Renal cortical epithelial cell (primary cell): ENCODE measurements at regions not wholly inside any gene's neighbourhood (a gene's known extent, or its start where the extent isn't known, plus 50 kb on each side); places are given as distances from the start of the nearest gene placed in this dataset.

Experiments
- DNase-seq: peaks from one replicate; pipeline ENCODE4 v3.0.0-alpha.2; 2011; ENCODE audit warnings: low read depth

DNA sequence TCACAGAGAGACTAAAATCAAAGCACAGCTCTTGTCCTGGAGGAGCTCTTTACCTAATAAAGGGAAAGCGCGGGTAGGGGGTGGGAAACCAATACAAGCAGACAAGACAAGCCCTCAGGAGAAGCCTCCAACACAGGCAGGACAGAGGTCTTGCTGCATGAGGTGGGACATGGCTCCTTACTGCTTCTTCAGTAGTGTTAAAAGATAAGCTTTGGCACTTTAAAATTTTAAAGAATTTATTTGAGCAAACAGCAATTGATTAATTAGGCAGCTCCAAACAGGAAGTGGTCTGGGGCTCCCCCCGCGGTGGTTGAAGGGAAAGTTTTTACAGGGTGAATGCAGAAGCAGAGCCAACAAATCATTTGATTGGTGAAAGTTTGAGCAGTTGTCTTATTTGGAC is 50.3 kb upstream of the MACC1 start:
- no peak for DNase-seq

DNA sequence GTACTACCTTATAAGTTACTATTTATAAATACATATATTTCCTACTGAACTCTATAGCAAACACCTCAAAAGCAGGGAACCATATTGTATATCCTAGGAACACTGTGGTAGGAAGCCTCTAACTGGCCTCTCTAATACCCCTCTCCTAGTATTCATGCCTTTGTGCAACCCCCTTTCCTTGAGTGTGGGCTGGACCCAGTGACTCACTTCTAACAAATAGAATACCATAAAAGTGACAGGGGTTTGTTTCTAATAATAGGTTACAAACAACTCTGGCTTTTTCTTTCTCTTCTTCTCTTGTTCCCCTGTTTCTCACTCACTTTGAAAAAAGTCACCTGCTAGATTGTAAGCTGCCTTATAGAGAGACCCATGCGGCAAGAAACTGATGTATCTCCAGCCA is 51.6 kb upstream of the MACC1 start:
- DNase-seq = peak; percentile 67

DNA sequence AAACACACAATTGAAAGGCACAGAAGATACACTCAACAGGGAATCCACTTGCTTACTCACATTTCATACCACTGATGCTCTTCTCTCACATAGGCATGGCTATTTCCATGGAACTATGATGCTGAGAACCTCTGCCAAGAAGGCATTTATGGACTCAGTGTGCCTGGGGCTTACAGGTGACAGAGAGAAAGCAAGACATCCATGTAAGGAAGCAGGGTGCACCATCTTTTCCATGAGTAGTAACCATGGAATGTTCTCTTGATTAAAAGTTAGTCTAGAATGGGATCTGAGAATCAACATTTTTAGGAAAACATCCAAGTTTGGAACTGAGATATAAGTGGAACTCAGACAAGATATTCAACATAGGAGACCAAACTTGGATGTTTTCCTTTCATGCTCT is 52.5 kb upstream of the MACC1 start:
- DNase-seq = peak; percentile 38

DNA sequence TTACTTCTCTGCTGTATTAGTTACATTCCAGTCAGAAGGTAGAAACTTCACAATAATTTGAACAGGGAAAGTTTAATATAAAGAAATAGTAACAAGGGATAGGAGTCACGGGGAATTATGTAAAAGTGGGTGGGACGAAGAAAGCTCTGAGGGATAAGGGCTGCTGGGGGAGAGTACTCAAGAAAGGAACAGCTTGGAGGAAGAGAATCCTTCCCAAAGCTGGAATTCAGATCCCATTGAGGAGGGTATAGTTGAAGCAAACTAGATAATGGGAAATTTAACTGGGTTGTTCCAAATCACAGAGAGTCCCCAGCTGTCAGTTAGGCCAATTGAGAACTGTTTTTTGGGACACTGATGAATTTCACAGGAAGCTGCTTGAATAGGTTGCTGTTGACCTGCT is 53.2 kb upstream of the MACC1 start:
- DNase-seq = no peak

DNA sequence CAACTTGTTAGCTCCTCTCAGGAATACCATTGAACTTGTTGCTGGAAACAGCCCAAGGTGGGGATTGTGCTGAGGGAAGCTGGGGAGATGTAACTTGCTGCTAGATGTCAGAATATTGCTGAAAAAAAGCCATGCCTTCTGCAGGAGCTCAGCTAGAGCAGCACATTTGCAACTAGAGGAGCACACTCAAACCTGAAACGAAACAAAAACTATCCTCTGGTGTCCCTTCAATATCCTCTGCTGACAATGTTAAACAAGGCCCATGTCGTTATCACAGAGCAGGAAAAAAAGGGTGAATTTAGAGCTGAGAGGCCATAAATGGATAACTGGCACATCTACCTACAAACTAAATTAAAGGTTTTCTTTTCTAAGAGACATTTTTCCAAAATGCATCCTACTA is 53.7 kb upstream of the MACC1 start:
- no peak for DNase-seq

DNA sequence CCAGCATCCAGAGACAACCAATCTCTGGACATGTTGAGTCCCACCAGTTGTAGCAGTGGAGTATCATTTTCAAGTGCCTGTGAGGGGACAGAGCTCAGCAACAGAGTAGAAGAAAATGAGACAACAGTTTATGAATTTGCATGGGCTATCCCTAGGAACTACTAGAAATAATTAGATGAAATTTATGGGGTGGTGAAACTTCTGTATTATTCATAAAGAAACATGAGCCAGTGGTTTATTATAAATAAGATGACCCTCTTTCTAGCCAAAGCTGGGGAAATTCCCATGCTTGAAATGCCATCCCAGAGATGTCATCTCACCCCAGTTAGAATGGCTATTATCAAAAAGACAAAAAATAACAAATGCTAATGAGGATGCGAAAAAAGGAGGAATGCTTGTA is 55.1 kb upstream of the ITGB8 start:
- no peak for DNase-seq

DNA sequence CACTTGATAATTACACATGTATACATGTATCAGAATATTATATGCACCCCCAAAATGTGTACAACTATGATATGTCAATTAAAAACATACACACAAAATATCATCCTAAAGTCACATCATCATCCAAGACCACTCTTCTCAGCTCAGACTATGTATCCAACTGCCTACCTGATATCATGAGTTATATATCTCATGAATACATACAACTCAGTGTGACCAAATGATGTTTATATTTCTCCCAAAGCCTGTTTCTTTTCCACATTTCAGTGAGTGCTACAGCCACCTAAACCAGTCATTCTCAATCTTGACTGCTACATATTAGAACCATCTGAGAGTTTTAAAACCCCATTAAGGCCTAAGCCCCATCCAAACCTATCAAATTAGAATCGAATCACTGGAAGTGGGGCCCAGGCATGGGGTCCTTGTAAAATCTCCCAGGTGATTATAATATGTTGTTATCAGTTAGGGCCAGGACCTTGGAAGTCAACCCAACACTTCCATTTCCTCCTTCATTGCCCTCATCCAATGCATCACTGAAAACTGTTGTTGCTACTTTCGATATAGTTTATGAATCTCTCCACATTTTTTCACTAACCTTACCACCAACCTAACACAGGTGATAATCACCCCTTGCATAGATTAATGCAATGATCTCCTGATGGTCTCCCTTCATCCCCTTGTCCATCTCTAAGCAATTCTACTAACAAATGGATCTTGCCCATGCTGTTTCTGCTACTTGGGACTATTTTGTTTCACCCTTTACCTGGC is 53.8 kb upstream of the ITGB8 start:
- DNase-seq = no peak

DNA sequence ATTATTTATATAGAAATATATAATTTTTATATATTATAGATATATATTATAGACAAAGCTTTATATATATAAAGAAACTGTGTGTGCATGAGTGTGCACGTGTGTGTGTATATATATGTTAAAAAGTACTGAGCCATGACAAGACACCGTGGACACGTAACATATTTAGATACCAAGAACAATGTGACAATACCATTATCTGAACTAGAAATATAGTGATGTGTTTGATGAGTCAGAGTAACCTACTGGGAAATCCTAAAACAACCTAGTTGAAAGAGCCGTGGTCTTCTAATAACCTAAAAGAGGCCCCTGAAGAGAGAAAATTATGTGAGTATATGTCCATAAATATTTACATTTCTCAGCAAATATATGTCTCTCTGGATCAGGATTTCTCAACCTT is 50.7 kb upstream of the ITGB8 start:
- DNase-seq = no peak

DNA sequence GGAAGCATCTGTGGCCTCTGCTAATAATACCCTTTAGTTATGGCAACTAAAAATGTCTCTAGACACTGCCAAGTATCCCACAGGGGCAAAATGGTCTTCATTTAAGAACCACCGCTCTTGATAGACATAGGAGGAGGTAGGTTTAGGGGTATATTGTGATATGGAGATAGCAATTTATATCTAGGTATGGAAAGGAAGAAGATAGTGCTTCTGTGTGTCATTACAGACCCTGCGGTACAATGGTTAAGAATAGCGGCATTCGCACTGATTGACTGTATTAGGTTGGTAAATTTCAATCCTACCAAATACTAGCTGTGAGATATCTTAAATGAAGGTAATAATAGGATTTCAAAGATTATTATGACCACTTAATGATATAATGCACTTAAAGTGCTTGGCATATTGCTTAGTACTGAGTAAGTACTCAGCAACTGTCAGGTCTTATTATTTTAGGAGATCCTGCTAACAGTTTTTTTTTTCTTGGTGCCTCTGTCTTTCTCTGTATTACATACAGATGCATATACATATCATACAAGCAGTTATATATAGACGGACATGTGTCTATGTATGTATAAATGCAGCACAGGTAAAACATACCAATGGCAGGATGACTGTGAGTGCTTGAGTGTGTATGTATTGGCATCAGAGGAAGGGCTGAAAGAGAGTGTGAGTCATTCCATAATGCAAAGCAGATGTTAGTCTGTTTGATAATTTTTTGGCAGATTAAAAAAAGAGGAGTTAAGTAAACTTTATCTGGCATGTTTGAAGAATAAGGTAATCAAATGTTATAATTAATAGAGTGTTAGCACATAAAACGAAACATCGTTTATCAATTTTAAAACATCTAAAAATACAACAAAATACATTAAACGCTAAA is 50.0 kb upstream of the ITGB8 start:
- DNase-seq = no peak
